ENCODE measurements at regions not wholly inside any gene's neighbourhood (a gene's known extent, or its start where the extent isn't known, plus 50 kb on each side); places are given as distances from the start of the nearest gene placed in this dataset.

GRCh38 chr6:145529582-145529981 is 205.7 kb downstream of the EPM2A start:
- TF ChIP-seq, protein P1, sequence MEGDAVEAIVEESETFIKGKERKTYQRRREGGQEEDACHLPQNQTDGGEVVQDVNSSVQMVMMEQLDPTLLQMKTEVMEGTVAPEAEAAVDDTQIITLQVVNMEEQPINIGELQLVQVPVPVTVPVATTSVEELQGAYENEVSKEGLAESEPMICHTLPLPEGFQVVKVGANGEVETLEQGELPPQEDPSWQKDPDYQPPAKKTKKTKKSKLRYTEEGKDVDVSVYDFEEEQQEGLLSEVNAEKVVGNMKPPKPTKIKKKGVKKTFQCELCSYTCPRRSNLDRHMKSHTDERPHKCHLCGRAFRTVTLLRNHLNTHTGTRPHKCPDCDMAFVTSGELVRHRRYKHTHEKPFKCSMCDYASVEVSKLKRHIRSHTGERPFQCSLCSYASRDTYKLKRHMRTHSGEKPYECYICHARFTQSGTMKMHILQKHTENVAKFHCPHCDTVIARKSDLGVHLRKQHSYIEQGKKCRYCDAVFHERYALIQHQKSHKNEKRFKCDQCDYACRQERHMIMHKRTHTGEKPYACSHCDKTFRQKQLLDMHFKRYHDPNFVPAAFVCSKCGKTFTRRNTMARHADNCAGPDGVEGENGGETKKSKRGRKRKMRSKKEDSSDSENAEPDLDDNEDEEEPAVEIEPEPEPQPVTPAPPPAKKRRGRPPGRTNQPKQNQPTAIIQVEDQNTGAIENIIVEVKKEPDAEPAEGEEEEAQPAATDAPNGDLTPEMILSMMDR (IDR thresholded peaks at IDR 0.05), result no peak
- no peak for TF ChIP-seq POLR2A (IDR thresholded peaks at IDR 0.05)
